Endometrium (tissue), 2 donors: ENCODE measurements at regions not wholly inside any gene's neighbourhood (a gene's known extent, or its start where the extent isn't known, plus 50 kb on each side); places are given as distances from the start of the nearest gene placed in this dataset.

Source experiments
- FAIRE-seq: peaks from 2 replicates; lab custom pipeline; 2012; peaks lifted over from hg19 to GRCh38; lab: Jason Lieb, UNC
- donor health status: control.
- donor health status: control.

GRCh38 chr4:22021106-22021505 lies 72.5 kb upstream of the KCNIP4 start:
- FAIRE-seq, result no peak

DNA sequence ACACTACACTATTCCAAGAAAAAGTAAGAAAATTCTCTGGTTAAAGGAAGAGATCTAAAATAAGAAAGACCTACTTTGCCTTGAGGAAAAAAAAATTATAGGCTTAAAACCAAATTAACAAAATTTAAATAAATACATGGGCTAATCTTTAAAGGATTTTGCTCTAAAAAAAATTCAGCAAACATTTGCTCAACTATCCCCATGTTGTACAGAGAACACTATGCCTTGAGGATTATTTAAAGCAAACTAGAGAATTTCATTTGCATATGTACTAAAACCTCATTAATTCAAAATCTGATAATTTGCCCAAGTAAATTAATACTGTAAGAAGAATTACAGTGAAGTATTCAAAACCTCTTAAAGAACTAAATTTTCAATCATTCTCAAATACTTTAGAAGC lies 71.6 kb upstream of the KCNIP4 start:
- FAIRE-seq, result no peak

- no peak for FAIRE-seq
These were observed 71.1 kb upstream of the KCNIP4 start for GRCh38 chr4:22019676-22020075.

DNA sequence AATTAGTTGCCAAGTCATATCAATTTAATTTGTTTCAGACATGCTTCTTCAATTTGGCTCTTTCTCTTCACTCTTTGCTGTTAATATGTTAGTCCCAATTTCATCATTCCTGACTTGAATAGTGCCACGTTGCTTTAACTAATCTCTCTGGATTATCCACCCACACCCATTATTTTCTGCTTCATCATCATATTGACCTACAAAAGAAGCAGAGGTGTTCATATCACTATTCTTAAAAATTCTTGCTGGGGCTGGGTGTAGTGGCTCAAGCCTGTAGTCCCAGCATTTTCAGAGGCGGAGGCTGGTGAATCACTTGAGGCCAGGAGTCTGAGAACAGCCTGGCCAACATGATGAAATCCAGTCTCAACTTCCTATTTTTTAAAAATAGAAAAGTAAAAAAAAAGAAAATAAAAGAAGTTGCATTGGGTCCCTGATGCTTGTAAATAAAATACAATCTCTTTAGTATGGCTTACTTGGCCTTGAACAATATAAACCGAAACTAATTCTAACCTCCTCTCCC lies 65.7 kb upstream of the KCNIP4 start:
- FAIRE-seq, result no peak

DNA sequence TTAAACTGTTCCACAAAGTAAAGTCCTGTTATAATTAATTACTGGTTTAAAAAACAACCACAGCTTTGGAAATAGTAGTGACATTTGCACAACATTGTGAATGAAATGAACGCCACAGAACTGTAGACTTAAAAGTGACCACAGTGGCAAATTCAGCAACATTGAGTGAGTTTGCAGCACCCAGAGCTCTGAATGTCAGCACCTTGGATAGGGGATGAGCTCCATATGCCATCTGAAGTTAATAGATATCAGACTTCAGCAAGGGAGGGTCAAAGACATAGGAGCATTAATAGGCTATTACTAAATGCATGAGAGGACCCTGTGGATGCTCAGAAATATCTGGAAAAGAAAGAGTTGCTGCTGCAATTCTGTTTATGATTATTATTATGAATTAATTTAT lies 55.3 kb upstream of the KCNIP4 start:
- no peak for FAIRE-seq
